HG03457 (cell line): ENCODE measurements at regions not wholly inside any gene's neighbourhood (a gene's known extent, or its start where the extent isn't known, plus 50 kb on each side); places are given as distances from the start of the nearest gene placed in this dataset.
"Not testable (repeated sequence)": the region's sequence is repeated elsewhere in the genome, so short reads cannot be mapped to it uniquely, and the experiment has no call there.

Experiments used
- ATAC-seq: cut with Tn5 transposase; IDR thresholded peaks from one replicate; pipeline ENCODE4 v1.9.1; 2021; ENCODE audit warnings: moderate number of reproducible peaks; ENCODE audit not compliant: unreplicated experiment

- no peak for ATAC-seq
Measured at GRCh38 chr10:6986927-6987326, 406.9 kb upstream of the PRKCQ start.

GRCh38 chr10:6985644-6986043 is 405.6 kb upstream of the PRKCQ start:
- ATAC-seq = no peak

GRCh38 chr10:6984971-6985370 is 404.9 kb upstream of the PRKCQ start:
- no peak for ATAC-seq

GRCh38 chr10:6984016-6984415 is 403.9 kb upstream of the PRKCQ start:
- not testable (repeated sequence) for ATAC-seq

GRCh38 chr10:6980353-6980752 is 400.3 kb upstream of the PRKCQ start:
- ATAC-seq = no peak

- no peak for ATAC-seq
Measured at GRCh38 chr10:6979371-6979770, 399.3 kb upstream of the PRKCQ start.

GRCh38 chr10:6978187-6978627 is 398.1 kb upstream of the PRKCQ start:
- no peak for ATAC-seq

GRCh38 chr10:6977398-6978186 is 397.5 kb upstream of the PRKCQ start:
- ATAC-seq = no peak

- no peak for ATAC-seq
Measured at GRCh38 chr10:6973899-6974298, 393.8 kb upstream of the PRKCQ start.

GRCh38 chr10:6972226-6972625 is 392.1 kb upstream of the PRKCQ start:
- no peak for ATAC-seq

- ATAC-seq = no peak
Measured at GRCh38 chr10:6969659-6970058, 389.6 kb upstream of the PRKCQ start.

GRCh38 chr10:6964543-6964942 is 384.5 kb upstream of the PRKCQ start:
- ATAC-seq = no peak

GRCh38 chr10:6962576-6962975 is 382.5 kb upstream of the PRKCQ start:
- no peak for ATAC-seq

- ATAC-seq = no peak
Measured at GRCh38 chr10:6958711-6959110, 378.6 kb upstream of the PRKCQ start.

- ATAC-seq = no peak
Measured at GRCh38 chr10:6958254-6958653, 378.2 kb upstream of the PRKCQ start.

- ATAC-seq = no peak
Measured at GRCh38 chr10:6957851-6958250, 377.8 kb upstream of the PRKCQ start.

- no peak for ATAC-seq
Measured at GRCh38 chr10:6956562-6956961, 376.5 kb upstream of the PRKCQ start.

- ATAC-seq = no peak
Measured at GRCh38 chr10:6953271-6953801, 373.3 kb upstream of the PRKCQ start.

- no peak for ATAC-seq
Measured at GRCh38 chr10:6951732-6952131, 371.7 kb upstream of the PRKCQ start.

GRCh38 chr10:6950133-6950532 is 370.1 kb upstream of the PRKCQ start:
- ATAC-seq = no peak

GRCh38 chr10:6944436-6944835 is 364.4 kb upstream of the PRKCQ start:
- ATAC-seq = no peak

- no peak for ATAC-seq
Measured at GRCh38 chr10:6938384-6938783, 358.3 kb upstream of the PRKCQ start.

- no peak for ATAC-seq
Measured at GRCh38 chr10:6936931-6937330, 356.9 kb upstream of the PRKCQ start.
